HCT116 (cell line): ENCODE measurements at regions not wholly inside any gene's neighbourhood (a gene's known extent, or its start where the extent isn't known, plus 50 kb on each side); places are given as distances from the start of the nearest gene placed in this dataset.

Source experiments
- ATAC-seq: fragments of 200-7000 bp; cut with Tn5 transposase; 2 replicates; pipeline ENCODE4 v1.9.1; 2020; ENCODE audit warnings: mild to moderate bottlenecking, moderate library complexity
- BruUV-seq: library from RNA; stranded (reverse); fragments of 400-500 nt; replicated peaks from 2 replicates; lab custom pipeline; 2021; lab: Mats Ljungman, UMichigan
- CTCF ChIA-PET: fragments of 300-600 bp; sonication (Branson Sonifier 250); formaldehyde crosslinking; loops from one replicate; lab custom pipeline; 2021; ENCODE audit warnings: antibody characterized with exemption; lab: Charles Lee
- POLR2A ChIA-PET: fragments of 300-600, 350-600 bp; sonication (Branson Sonifier 250); formaldehyde crosslinking; loops from one replicate; lab custom pipeline; 2021; ENCODE audit warnings: antibody characterized with exemption; lab: Charles Lee
- RAD21 ChIA-PET, 2 experiments: fragments of 300-600 bp; sonication (Branson Sonifier 250); formaldehyde crosslinking; loops; one replicate each; lab custom pipeline; 2023; ENCODE audit warnings: low total read pairs in 2 of 2; ENCODE audit not compliant: uncharacterized antibody in 2 of 2, unreplicated experiment in 2 of 2, low non-redundant PET in 1 of 2; lab: Charles Lee
- DNase-seq: peaks from one replicate; pipeline ENCODE4 v3.0.0-alpha.2; 2010; ENCODE audit warnings: low read depth, low spot score
- H2AFZ ChIP-seq: fragments of 200-600 bp; shearing (Covaris generic), sonication (generic); 2 replicates; pipeline ENCODE4 v1.6.1; 2017; ENCODE audit warnings: low read depth, mixed run types, mixed read lengths, antibody characterized with exemption, low read length; ENCODE audit not compliant: poor library complexity, severe bottlenecking
- H3K27ac ChIP-seq: 2 replicates; pipeline ENCODE4 v1.5.1; 2012; ENCODE audit warnings: low read depth, low read length
- H3K27me3 ChIP-seq: fragments of 200-600 bp; sonication (generic); 2 replicates; pipeline ENCODE4 v1.6.1; 2016; ENCODE audit warnings: mixed run types, low read length, mixed read lengths; ENCODE audit not compliant: insufficient read depth
- H3K36me3 ChIP-seq, 2 experiments: fragments of 200-500 bp in 1 of 2; fragments of 200-600 bp in 1 of 2; sonication (Bioruptor generic) in 1 of 2; sonication (generic) in 1 of 2; 2 replicates each; pipeline versions ENCODE4 v1.5.1 to v1.6.1; 2014 to 2016; ENCODE audit warnings: low read length in 2 of 2, inconsistent platforms in 1 of 2, mixed read lengths in 1 of 2, mixed run types in 1 of 2; ENCODE audit not compliant: insufficient read depth in 2 of 2, control insufficient read depth in 1 of 2
- H3K4me1 ChIP-seq, 2 experiments: fragments of 200-600 bp in 1 of 2; sonication (generic) in 1 of 2; 2 replicates each; pipeline versions ENCODE4 v1.5.1 to v1.6.1; 2012 to 2017; ENCODE audit warnings: low read length in 2 of 2, inconsistent platforms in 1 of 2, mild to moderate bottlenecking in 1 of 2, mixed read lengths in 1 of 2, mixed run types in 1 of 2, moderate library complexity in 1 of 2; ENCODE audit not compliant: insufficient read depth in 2 of 2, control insufficient read depth in 1 of 2
- H3K4me2 ChIP-seq: fragments of 200-600 bp; sonication (generic); 2 replicates; pipeline ENCODE4 v1.6.1; 2017; ENCODE audit warnings: mixed run types, low read length, mixed read lengths
- H3K4me3 ChIP-seq, 2 experiments: fragments of 200-600 bp in 1 of 2; sonication (generic) in 1 of 2; replicated peaks in 1 of 2; 2 replicates each; pipeline ENCODE4 v1.5.1; 2011 to 2016; ENCODE audit warnings: low read length in 2 of 2, control low read depth in 1 of 2, low read depth in 1 of 2, mild to moderate bottlenecking in 1 of 2, mixed read lengths in 1 of 2, mixed run types in 1 of 2
- H3K79me2 ChIP-seq: fragments of 200-600 bp; sonication (generic); 2 replicates; pipeline ENCODE4 v1.6.1; 2017; ENCODE audit warnings: mild to moderate bottlenecking, mixed run types, low read length, moderate library complexity, mixed read lengths; ENCODE audit not compliant: insufficient read depth
- H3K9ac ChIP-seq: fragments of 200-600 bp; sonication (generic); 2 replicates; pipeline ENCODE4 v1.6.1; 2016; ENCODE audit warnings: low read length, mixed read lengths
- H3K9me2 ChIP-seq: fragments of 200-600 bp; sonication (generic), shearing (Covaris generic); 2 replicates; pipeline ENCODE4 v1.6.1; 2017; ENCODE audit warnings: mixed run types, mild to moderate bottlenecking, moderate library complexity; ENCODE audit not compliant: insufficient read depth
- H3K9me3 ChIP-seq, 2 experiments: fragments of 200-500 bp in 1 of 2; fragments of 200-600 bp in 1 of 2; sonication (Bioruptor generic) in 1 of 2; sonication (generic) in 1 of 2; 2 replicates each; pipeline ENCODE4 v1.6.1; 2014 to 2017; ENCODE audit warnings: low read length in 2 of 2, mixed read lengths in 2 of 2, inconsistent platforms in 1 of 2, low read depth in 1 of 2, mild to moderate bottlenecking in 1 of 2, mixed run types in 1 of 2, moderate library complexity in 1 of 2; ENCODE audit not compliant: control insufficient read depth in 1 of 2, insufficient read depth in 1 of 2
- H4K20me1 ChIP-seq: fragments of 200-600 bp; sonication (generic), shearing (Covaris generic); 2 replicates; pipeline ENCODE4 v1.6.1; 2017; ENCODE audit warnings: mixed run types, mild to moderate bottlenecking, moderate library complexity; ENCODE audit not compliant: insufficient read depth
- CEBPB ChIP-seq: IDR thresholded peaks from 2 replicates; pipeline ENCODE4 v1.6.1; 2012; ENCODE audit warnings: low read depth
- ELF1 ChIP-seq: IDR thresholded peaks from 2 replicates; pipeline ENCODE4 v1.6.1; 2012; ENCODE audit warnings: low read depth, borderline replicate concordance
- EZH2 ChIP-seq: fragments of 200-600 bp; sonication (generic); IDR thresholded peaks from 2 replicates; pipeline ENCODE4 v1.6.1; 2017; ENCODE audit warnings: antibody characterized with exemption, mixed run types
- FOSL1 ChIP-seq: IDR thresholded peaks from 2 replicates; pipeline ENCODE4 v1.6.1; 2012; ENCODE audit warnings: low read depth
- JUND ChIP-seq: IDR thresholded peaks from 2 replicates; pipeline ENCODE4 v1.6.1; 2012
- POLR2A ChIP-seq: IDR thresholded peaks from 2 replicates; pipeline ENCODE4 v1.7.0; 2011; ENCODE audit warnings: borderline replicate concordance; ENCODE audit not compliant: insufficient read depth, insufficient read length; ENCODE audit errors: extremely low read depth
- POLR2AphosphoS5 ChIP-seq: IDR thresholded peaks from 2 replicates; pipeline ENCODE4 v1.6.1; 2011; ENCODE audit warnings: mild to moderate bottlenecking, low read depth, low read length, moderate library complexity
- RAD21 ChIP-seq: IDR thresholded peaks from 2 replicates; pipeline ENCODE4 v1.6.1; 2012; ENCODE audit warnings: low read depth, mild to moderate bottlenecking
- SIN3A ChIP-seq: IDR thresholded peaks from 2 replicates; pipeline ENCODE4 v1.6.1; 2012; ENCODE audit warnings: low read depth
- SP1 ChIP-seq: IDR thresholded peaks from 2 replicates; pipeline ENCODE4 v1.6.1; 2012; ENCODE audit warnings: low read depth
- SRF ChIP-seq: IDR thresholded peaks from 2 replicates; pipeline ENCODE4 v1.6.1; 2012; ENCODE audit warnings: low read depth
- TCF7L2 ChIP-seq: IDR thresholded peaks from 2 replicates; pipeline ENCODE4 v1.7.0; 2011; ENCODE audit warnings: borderline replicate concordance, inconsistent platforms; ENCODE audit not compliant: insufficient read depth, insufficient read length; ENCODE audit errors: extremely low read depth
- YY1 ChIP-seq: IDR thresholded peaks from 2 replicates; pipeline ENCODE4 v1.6.1; 2011; ENCODE audit warnings: low read length, low read depth, moderate library complexity, mild to moderate bottlenecking; ENCODE audit not compliant: insufficient replicate concordance; ENCODE audit errors: extremely low read depth
- ZFX ChIP-seq: fragments of 450-650 bp; IDR thresholded peaks from 2 replicates; pipeline ENCODE4 v1.6.1; 2017
- ZNF274 ChIP-seq: fragments of 200-500 bp; sonication (Bioruptor generic); IDR thresholded peaks from 2 replicates; pipeline ENCODE4 v1.6.1; 2014; ENCODE audit warnings: mild to moderate bottlenecking, low read depth, low read length, inconsistent platforms
- intact Hi-C: fragments of 100-400 bp; cut with micrococcal nuclease; formaldehyde crosslinking; loops from 2 replicates; pipeline ENCODE4 v1.10.0; 2022
- TF ChIP-seq, protein P1 (sequence below): IDR thresholded peaks from 2 replicates; pipeline ENCODE4 v1.6.1; 2012; ENCODE audit warnings: low read depth
- TF ChIP-seq, protein P2 (sequence below): IDR thresholded peaks from 2 replicates; pipeline ENCODE4 v1.6.1; 2012

DNA sequence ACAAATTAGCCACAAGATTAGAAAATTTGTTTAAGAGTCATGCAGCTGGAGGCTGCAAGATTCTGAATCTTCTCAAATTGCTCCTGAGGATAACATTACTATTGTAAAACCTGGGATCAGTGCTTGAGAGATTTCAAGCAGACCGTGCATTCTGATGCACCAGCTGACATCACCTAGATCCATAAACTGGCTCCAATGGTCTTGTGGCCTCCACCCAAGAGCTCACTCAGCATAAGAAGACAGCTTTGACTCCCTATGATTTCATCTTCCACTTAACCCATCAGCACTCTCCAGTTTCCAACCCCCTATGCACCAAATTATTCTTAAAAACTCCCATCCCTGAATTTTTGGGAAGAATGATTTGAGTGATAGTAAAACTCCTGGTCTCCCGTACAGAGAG is 1007.9 kb upstream of the TENM4 start:
- H3K4me3 ChIP-seq, result no peak overlapping the region
- H4K20me1 ChIP-seq, result no peaks in the 10 kb centered on the region
- no peak for ATAC-seq
- ChIA-PET POLR2A (no interaction called here), RAD21 (no interaction called here), CTCF (no interaction called here)
- no peak overlapping the region for H3K4me2 ChIP-seq
- H2AFZ ChIP-seq, result no peak overlapping the region
- H3K4me1 ChIP-seq, result no peaks in the 10 kb centered on the region
- H3K27me3 ChIP-seq, result no peaks in the 10 kb centered on the region
- intact Hi-C loops, result no loop called here
- H3K9me2 ChIP-seq, result no peaks in the 10 kb centered on the region
- H3K9me3 ChIP-seq, result peaks cover 15 to 17% of the 10 kb centered on the region in 2 experiments; a peak in 2 of 4 replicates
- no peak for TF ChIP-seq SP1
- no peak for TF ChIP-seq EZH2
- no peak for TF ChIP-seq POLR2AphosphoS5
- TF ChIP-seq, protein P1, sequence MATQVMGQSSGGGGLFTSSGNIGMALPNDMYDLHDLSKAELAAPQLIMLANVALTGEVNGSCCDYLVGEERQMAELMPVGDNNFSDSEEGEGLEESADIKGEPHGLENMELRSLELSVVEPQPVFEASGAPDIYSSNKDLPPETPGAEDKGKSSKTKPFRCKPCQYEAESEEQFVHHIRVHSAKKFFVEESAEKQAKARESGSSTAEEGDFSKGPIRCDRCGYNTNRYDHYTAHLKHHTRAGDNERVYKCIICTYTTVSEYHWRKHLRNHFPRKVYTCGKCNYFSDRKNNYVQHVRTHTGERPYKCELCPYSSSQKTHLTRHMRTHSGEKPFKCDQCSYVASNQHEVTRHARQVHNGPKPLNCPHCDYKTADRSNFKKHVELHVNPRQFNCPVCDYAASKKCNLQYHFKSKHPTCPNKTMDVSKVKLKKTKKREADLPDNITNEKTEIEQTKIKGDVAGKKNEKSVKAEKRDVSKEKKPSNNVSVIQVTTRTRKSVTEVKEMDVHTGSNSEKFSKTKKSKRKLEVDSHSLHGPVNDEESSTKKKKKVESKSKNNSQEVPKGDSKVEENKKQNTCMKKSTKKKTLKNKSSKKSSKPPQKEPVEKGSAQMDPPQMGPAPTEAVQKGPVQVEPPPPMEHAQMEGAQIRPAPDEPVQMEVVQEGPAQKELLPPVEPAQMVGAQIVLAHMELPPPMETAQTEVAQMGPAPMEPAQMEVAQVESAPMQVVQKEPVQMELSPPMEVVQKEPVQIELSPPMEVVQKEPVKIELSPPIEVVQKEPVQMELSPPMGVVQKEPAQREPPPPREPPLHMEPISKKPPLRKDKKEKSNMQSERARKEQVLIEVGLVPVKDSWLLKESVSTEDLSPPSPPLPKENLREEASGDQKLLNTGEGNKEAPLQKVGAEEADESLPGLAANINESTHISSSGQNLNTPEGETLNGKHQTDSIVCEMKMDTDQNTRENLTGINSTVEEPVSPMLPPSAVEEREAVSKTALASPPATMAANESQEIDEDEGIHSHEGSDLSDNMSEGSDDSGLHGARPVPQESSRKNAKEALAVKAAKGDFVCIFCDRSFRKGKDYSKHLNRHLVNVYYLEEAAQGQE, result no peak
- TF ChIP-seq YY1, result no peak
- TF ChIP-seq SIN3A, result no peak
- TF ChIP-seq JUND, result no peak
- TF ChIP-seq, all 23 proteins: peak for 0
- Histone ChIP-seq H3K9ac (no peak overlapping the region), H3K36me3 (no peaks in the 10 kb centered on the region), H3K27ac (no peak overlapping the region), H3K79me2 (no peaks in the 10 kb centered on the region)
- no TSS peak for BruUV-seq
- DNase-seq, result no peak

DNA sequence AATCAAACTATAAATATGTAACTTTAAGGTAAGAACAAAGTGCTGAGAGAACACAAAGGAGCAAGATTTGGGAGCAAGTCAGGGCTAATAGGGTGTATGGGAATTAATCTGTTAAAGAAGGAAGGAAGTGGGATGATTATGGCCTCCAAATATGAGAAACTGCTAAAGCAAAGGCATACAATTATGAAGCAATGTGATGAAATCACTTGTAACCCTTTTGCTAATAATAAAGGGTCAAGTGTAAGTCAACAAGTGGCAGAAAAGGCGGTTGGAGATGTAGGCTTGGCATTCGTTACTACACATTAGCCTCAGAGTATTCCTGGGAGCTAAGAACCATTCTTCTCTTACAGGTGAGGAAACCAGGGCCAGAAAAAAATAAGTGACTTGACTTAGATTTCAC is 1002.3 kb upstream of the TENM4 start:
- Histone ChIP-seq H3K4me3 (no peak overlapping the region), H3K9me2 (no peaks in the 10 kb centered on the region), H3K4me1 (no peaks in the 10 kb centered on the region), H3K27ac (no peak overlapping the region), H3K27me3 (no peaks in the 10 kb centered on the region), H3K36me3 (no peaks in the 10 kb centered on the region), H4K20me1 (no peaks in the 10 kb centered on the region), H2AFZ (no peak overlapping the region), H3K9me3 (peaks cover 7 to 10% of the 10 kb centered on the region in 2 experiments; a peak in 2 of 4 replicates), H3K9ac (no peak overlapping the region), H3K4me2 (no peak overlapping the region), H3K79me2 (no peaks in the 10 kb centered on the region)
- ATAC-seq, result no peak
- ChIA-PET CTCF (no interaction called here), RAD21 (no interaction called here), POLR2A (no interaction called here)
- BruUV-seq, result no TSS peak
- DNase-seq, result no peak
- intact Hi-C loops, result no loop called here
- no peak for TF ChIP-seq YY1
- no peak for TF ChIP-seq ZFX
- no peak for TF ChIP-seq POLR2A
- no peak for TF ChIP-seq SP1
- TF ChIP-seq SIN3A, result no peak
- TF ChIP-seq JUND, result no peak
- TF ChIP-seq FOSL1, result no peak
- TF ChIP-seq TCF7L2, result no peak
- TF ChIP-seq CEBPB, result no peak
- TF ChIP-seq ZNF274, result no peak
- no peak for TF ChIP-seq ELF1
- no peak for TF ChIP-seq EZH2
- TF ChIP-seq, protein P2, sequence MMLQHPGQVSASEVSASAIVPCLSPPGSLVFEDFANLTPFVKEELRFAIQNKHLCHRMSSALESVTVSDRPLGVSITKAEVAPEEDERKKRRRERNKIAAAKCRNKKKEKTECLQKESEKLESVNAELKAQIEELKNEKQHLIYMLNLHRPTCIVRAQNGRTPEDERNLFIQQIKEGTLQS, result no peak
- TF ChIP-seq SRF, result no peak
- no peak for TF ChIP-seq RAD21
